ENCODE measurements at regions not wholly inside any gene's neighbourhood (a gene's known extent, or its start where the extent isn't known, plus 50 kb on each side); places are given as distances from the start of the nearest gene placed in this dataset.

- H3K4me3 Mint-ChIP-seq, result no peak overlapping the region
- H3K27me3 Mint-ChIP-seq, result peaks cover 6 to 17% of the 10 kb centered on the region in 2 donors
- peaks cover 0 to 2% of the 10 kb centered on the region in 2 donors for H3K9me3 Mint-ChIP-seq
- ATAC-seq (replicated peaks), result no peak
- DNase-seq, result no peak
- no peaks in the 10 kb centered on the region for H3K4me1 Mint-ChIP-seq (ENCODE audit: low read depth in 2 of 2)
- H3K27ac Mint-ChIP-seq, result no peak overlapping the region
- no peaks in the 10 kb centered on the region for H3K36me3 Mint-ChIP-seq (ENCODE audit: insufficient read depth)
Observed at GRCh38 chr4:4752025-4752424, 107.4 kb upstream of the MSX1 start.

GRCh38 chr4:4750187-4750586, 109.3 kb upstream of the MSX1 start:
- Mint-ChIP-seq H3K27ac (no peak overlapping the region), H3K36me3 (ENCODE audit: insufficient read depth) (no peaks in the 10 kb centered on the region)

GRCh38 chr4:4749137-4749536, 110.3 kb upstream of the MSX1 start:
- Mint-ChIP-seq H3K27ac (no peak overlapping the region), H3K4me1 (ENCODE audit: low read depth in 2 of 2) (no peaks in the 10 kb centered on the region), H3K9me3 (peaks cover 0 to 8% of the 10 kb centered on the region in 2 donors), H3K4me3 (no peak overlapping the region), H3K36me3 (ENCODE audit: insufficient read depth) (no peaks in the 10 kb centered on the region), H3K27me3 (peaks cover 6 to 17% of the 10 kb centered on the region in 2 donors)
- ATAC-seq (replicated peaks) (no peak), DNase-seq (no peak)

More at GRCh38 chr4:4750187-4750586, 109.3 kb upstream of the MSX1 start:
- H3K4me3 Mint-ChIP-seq, result no peak overlapping the region
- peaks cover 6 to 17% of the 10 kb centered on the region in 2 donors for H3K27me3 Mint-ChIP-seq
- H3K4me1 Mint-ChIP-seq (ENCODE audit: low read depth in 2 of 2), result no peaks in the 10 kb centered on the region
- ATAC-seq (replicated peaks) (no peak), DNase-seq (no peak)
- H3K9me3 Mint-ChIP-seq, result peaks cover 0 to 6% of the 10 kb centered on the region in 2 donors

- Mint-ChIP-seq H3K27ac (no peak overlapping the region), H3K4me1 (ENCODE audit: low read depth in 2 of 2) (no peaks in the 10 kb centered on the region), H3K4me3 (no peak overlapping the region), H3K27me3 (peaks cover 0 to 6% of the 10 kb centered on the region in 2 donors), H3K36me3 (ENCODE audit: insufficient read depth) (no peaks in the 10 kb centered on the region), H3K9me3 (peaks cover 0 to 8% of the 10 kb centered on the region in 2 donors)
- DNase-seq (no peak), ATAC-seq (replicated peaks) (no peak)
Observed at GRCh38 chr4:4746444-4746843, 113.0 kb upstream of the MSX1 start.

DNA sequence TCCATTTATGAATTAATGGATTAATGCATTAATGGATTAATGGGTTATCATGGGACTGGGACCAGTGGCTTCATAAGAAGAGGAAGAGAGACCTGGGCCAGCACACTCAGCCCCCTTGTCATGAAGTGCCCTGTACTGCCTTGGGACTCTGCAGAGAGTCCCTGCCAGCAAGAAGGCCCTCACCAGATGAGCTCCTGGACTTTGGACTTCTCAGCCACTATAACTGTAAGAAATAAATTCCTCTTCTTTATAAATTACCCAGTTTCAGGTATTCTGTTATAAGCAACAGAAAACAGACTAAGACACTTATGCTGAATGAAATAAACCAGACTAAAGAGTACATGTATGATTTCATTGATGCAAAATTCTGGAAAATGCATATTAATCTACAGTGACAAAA, 119.4 kb upstream of the MSX1 start:
- Mint-ChIP-seq H3K4me1 (ENCODE audit: low read depth in 2 of 2) (no peaks in the 10 kb centered on the region), H3K9me3 (peaks cover 0 to 3% of the 10 kb centered on the region in 2 donors), H3K27ac (no peak overlapping the region), H3K36me3 (ENCODE audit: insufficient read depth) (no peaks in the 10 kb centered on the region), H3K27me3 (no peaks in the 10 kb centered on the region), H3K4me3 (no peak overlapping the region)
- ATAC-seq (replicated peaks), result no peak
- DNase-seq, result no peak

GRCh38 chr4:4735870-4736269, 123.6 kb upstream of the MSX1 start:
- Mint-ChIP-seq H3K9me3 (no peaks in the 10 kb centered on the region), H3K4me1 (ENCODE audit: low read depth in 2 of 2) (no peaks in the 10 kb centered on the region)

GRCh38 chr4:4735136-4735750, 124.2 kb upstream of the MSX1 start:
- no peaks in the 10 kb centered on the region for H3K27me3 Mint-ChIP-seq
- no peaks in the 10 kb centered on the region for H3K9me3 Mint-ChIP-seq
- no peak overlapping the region for H3K27ac Mint-ChIP-seq
- ATAC-seq (replicated peaks) (no peak), DNase-seq (no peak)
- H3K4me3 Mint-ChIP-seq, result no peak overlapping the region
- no peaks in the 10 kb centered on the region for H3K36me3 Mint-ChIP-seq (ENCODE audit: insufficient read depth)
- no peaks in the 10 kb centered on the region for H3K4me1 Mint-ChIP-seq (ENCODE audit: low read depth in 2 of 2)

More at GRCh38 chr4:4735870-4736269, 123.6 kb upstream of the MSX1 start:
- ATAC-seq (replicated peaks) (no peak), DNase-seq (no peak)
- Mint-ChIP-seq H3K36me3 (ENCODE audit: insufficient read depth) (no peaks in the 10 kb centered on the region), H3K27me3 (no peaks in the 10 kb centered on the region), H3K27ac (no peak overlapping the region), H3K4me3 (no peak overlapping the region)

DNA sequence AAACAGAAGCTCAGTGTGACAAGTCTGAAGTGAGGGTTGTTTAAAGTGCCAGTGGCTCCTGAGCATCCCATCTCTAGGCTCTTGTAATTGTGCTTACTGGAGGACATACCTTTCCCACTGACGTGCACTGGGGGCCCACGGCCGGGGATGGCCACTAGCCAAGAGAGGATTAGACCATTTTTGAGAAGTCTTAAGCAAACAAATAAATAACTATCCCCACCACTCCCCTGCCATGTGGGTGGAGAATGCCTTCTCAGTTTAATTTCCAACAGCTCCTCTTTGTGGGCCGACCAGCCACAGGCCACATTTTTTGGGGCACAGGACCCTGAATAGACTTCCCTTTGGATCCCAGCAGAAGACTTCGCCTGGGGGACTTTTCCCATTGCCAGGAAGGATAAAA, 125.0 kb upstream of the MSX1 start:
- Mint-ChIP-seq H3K27me3 (no peaks in the 10 kb centered on the region), H3K36me3 (ENCODE audit: insufficient read depth) (no peaks in the 10 kb centered on the region), H3K4me3 (no peak overlapping the region), H3K27ac (no peak overlapping the region), H3K9me3 (no peaks in the 10 kb centered on the region), H3K4me1 (ENCODE audit: low read depth in 2 of 2) (no peaks in the 10 kb centered on the region)
- no peak for ATAC-seq (replicated peaks)
- DNase-seq, result no peak

DNA sequence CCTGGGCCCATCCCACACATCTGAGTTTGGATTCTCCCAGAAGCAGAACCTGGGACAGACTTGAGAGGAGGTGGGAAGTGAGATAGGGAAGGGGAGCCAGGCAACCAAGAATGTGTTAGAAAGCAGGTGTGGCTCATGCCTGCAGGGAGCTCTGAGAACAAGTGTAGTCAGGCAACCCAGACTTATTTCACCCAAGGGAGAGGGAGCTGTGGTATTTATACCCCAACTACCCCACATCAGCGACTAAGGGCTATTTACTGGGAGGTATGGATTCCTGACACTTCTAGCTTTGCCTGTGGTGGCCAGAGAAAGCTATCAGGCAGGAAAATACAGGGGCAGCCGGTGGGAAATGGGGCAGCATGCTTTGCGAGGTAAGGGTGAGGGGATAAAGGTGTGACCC, 125.8 kb upstream of the MSX1 start:
- ATAC-seq (replicated peaks) (no peak), DNase-seq (no peak)
- Mint-ChIP-seq H3K27ac (no peak overlapping the region), H3K4me1 (ENCODE audit: low read depth in 2 of 2) (no peaks in the 10 kb centered on the region), H3K27me3 (no peaks in the 10 kb centered on the region), H3K4me3 (no peak overlapping the region), H3K9me3 (no peaks in the 10 kb centered on the region), H3K36me3 (ENCODE audit: insufficient read depth) (no peaks in the 10 kb centered on the region)

- Mint-ChIP-seq H3K4me1 (ENCODE audit: low read depth in 2 of 2) (no peaks in the 10 kb centered on the region), H3K9me3 (peaks cover 3 to 10% of the 10 kb centered on the region in 2 donors), H3K4me3 (no peak overlapping the region), H3K27ac (no peak overlapping the region), H3K36me3 (ENCODE audit: insufficient read depth) (no peaks in the 10 kb centered on the region), H3K27me3 (no peaks in the 10 kb centered on the region)
- ATAC-seq (replicated peaks) (no peak), DNase-seq (no peak)
Observed at GRCh38 chr4:4730249-4730648, 129.2 kb upstream of the MSX1 start.

DNA sequence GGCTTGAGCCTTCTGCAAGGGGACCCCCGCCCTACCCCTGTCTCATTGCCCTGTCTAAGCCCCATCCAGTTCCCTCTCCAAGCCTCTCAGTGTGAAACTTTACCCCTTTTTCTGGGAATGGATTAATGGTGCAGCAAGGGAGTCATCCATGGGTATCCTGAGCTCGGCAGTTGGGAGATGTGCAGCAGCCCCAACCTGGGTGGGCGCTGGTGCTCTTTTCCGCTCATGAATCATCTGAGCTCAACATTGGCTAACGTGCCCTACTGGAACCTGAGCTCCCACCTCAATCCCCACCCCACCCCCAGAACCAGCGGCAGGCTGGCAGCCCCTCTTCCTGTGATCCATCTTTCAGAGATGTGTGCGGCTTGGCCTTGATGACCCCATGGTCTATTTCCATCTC, 130.3 kb upstream of the MSX1 start:
- H3K36me3 Mint-ChIP-seq (ENCODE audit: insufficient read depth), result no peaks in the 10 kb centered on the region
- no peaks in the 10 kb centered on the region for H3K27me3 Mint-ChIP-seq
- no peaks in the 10 kb centered on the region for H3K4me1 Mint-ChIP-seq (ENCODE audit: low read depth in 2 of 2)
- DNase-seq (no peak), ATAC-seq (replicated peaks) (no peak)
- no peak overlapping the region for H3K4me3 Mint-ChIP-seq
- no peak overlapping the region for H3K27ac Mint-ChIP-seq
- H3K9me3 Mint-ChIP-seq, result peaks cover 5 to 13% of the 10 kb centered on the region in 2 donors

DNA sequence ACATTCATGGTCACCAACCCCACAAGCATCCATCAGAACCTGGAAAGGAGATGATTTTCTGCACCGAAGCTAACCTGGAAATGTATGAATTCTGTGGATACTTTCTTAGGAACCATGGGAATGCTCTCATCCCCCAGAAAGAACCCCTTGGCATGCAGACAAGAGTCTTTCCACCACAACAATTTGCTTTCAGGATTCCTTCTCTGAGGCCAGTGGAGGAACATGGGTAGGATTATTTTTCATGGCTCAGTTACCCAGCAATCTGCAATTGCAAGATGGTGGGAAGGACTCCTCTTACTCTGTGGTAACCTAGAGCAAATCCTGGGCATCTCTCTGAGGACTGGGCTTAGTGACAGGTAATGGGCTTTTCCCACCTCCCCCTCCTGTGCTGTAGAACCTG, 131.9 kb upstream of the MSX1 start:
- no peaks in the 10 kb centered on the region for H3K36me3 Mint-ChIP-seq (ENCODE audit: insufficient read depth)
- H3K27me3 Mint-ChIP-seq, result no peaks in the 10 kb centered on the region
- no peak overlapping the region for H3K4me3 Mint-ChIP-seq
- no peak for ATAC-seq (replicated peaks)
- no peaks in the 10 kb centered on the region for H3K4me1 Mint-ChIP-seq (ENCODE audit: low read depth in 2 of 2)
- peaks cover 5 to 13% of the 10 kb centered on the region in 2 donors for H3K9me3 Mint-ChIP-seq
- no peak for DNase-seq
- H3K27ac Mint-ChIP-seq, result no peak overlapping the region

DNA sequence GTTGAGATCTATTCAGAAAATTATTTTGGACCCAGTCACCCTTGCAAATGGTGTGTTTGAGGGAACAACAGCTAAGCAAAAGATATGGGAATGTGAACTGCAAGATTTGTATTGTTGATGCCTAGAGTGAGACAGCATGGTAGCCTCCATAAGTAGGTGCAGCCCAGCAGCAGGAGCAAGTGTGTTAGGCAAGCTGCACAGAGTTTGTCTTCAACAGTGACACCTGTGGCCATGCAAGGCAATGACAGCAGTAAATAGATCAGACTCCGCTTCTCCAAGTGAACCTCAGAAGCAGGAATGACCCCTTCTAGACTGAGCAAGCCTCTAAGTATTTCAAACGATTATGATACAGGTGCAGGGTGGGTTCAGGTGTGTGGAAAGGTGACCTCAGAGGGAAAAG, 133.4 kb upstream of the MSX1 start:
- no peak for DNase-seq
- Mint-ChIP-seq H3K4me3 (no peak overlapping the region), H3K4me1 (ENCODE audit: low read depth in 2 of 2) (no peaks in the 10 kb centered on the region), H3K27me3 (no peaks in the 10 kb centered on the region), H3K9me3 (peaks cover 5 to 13% of the 10 kb centered on the region in 2 donors), H3K27ac (no peak overlapping the region), H3K36me3 (ENCODE audit: insufficient read depth) (no peaks in the 10 kb centered on the region)
- ATAC-seq (replicated peaks), result no peak

- H3K4me1 Mint-ChIP-seq (ENCODE audit: low read depth in 2 of 2), result no peaks in the 10 kb centered on the region
- no peak for DNase-seq
- no peak for ATAC-seq (replicated peaks)
- no peaks in the 10 kb centered on the region for H3K36me3 Mint-ChIP-seq (ENCODE audit: insufficient read depth)
- H3K9me3 Mint-ChIP-seq, result peaks cover 5 to 13% of the 10 kb centered on the region in 2 donors
- H3K27me3 Mint-ChIP-seq, result no peaks in the 10 kb centered on the region
- no peak overlapping the region for H3K27ac Mint-ChIP-seq
- H3K4me3 Mint-ChIP-seq, result no peak overlapping the region
Observed at GRCh38 chr4:4724321-4724720, 135.1 kb upstream of the MSX1 start.

DNA sequence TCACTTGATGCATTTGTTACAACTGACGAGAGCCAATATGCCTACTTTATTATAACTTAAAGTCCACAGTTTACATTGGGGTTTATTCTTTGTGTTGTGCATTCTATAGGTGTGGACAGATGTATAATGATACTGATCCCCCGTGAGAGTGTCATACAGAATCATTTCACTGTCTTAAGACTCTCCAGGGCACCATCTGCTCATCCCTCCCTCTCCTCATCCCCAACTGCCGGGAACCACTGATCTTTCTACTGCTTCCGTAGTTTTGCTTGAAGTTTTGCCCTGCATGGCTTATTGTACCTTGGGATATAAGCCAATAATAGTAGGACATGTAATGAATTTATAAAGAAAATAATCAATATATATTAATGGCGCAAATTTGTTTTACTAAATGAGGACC, 137.8 kb upstream of the MSX1 start:
- H3K27me3 Mint-ChIP-seq, result no peaks in the 10 kb centered on the region
- DNase-seq (no peak), ATAC-seq (replicated peaks) (no peak)
- H3K27ac Mint-ChIP-seq, result no peak overlapping the region
- peaks cover 5 to 13% of the 10 kb centered on the region in 2 donors for H3K9me3 Mint-ChIP-seq
- no peak overlapping the region for H3K4me3 Mint-ChIP-seq
- H3K36me3 Mint-ChIP-seq (ENCODE audit: insufficient read depth), result no peaks in the 10 kb centered on the region
- H3K4me1 Mint-ChIP-seq (ENCODE audit: low read depth in 2 of 2), result no peaks in the 10 kb centered on the region
